GM23338 (cell line): ENCODE measurements at regions not wholly inside any gene's neighbourhood (a gene's known extent, or its start where the extent isn't known, plus 50 kb on each side); places are given as distances from the start of the nearest gene placed in this dataset.

Source experiments
- ATAC-seq: fragments of 200-7000 bp; cut with Tn5 transposase; 3 replicates; pipeline ENCODE4 v1.9.1; 2020
- DNase-seq: peaks from one replicate; pipeline ENCODE4 v3.0.0-alpha.2; 2015; ENCODE audit warnings: low spot score
- H2AFZ ChIP-seq: fragments of 200-600 bp; sonication (generic); 2 replicates; pipeline ENCODE4 v1.8.0; 2016; ENCODE audit warnings: antibody characterized with exemption, mild to moderate bottlenecking, moderate library complexity
- H3F3A ChIP-seq: fragments of 200-600 bp; sonication (generic); replicated peaks from 2 replicates; pipeline ENCODE4 v1.8.0; 2017; ENCODE audit warnings: antibody characterized with exemption, mixed run types, low read depth
- H3K27ac ChIP-seq: fragments of 200-600 bp; sonication (generic); 2 replicates; pipeline ENCODE4 v1.6.1; 2016; ENCODE audit warnings: low read depth
- H3K27me3 ChIP-seq: fragments of 200-600 bp; sonication (generic); 2 replicates; pipeline ENCODE4 v1.8.0; 2016; ENCODE audit warnings: mild to moderate bottlenecking, mixed run types, moderate library complexity; ENCODE audit not compliant: insufficient read depth
- H3K36me3 ChIP-seq: fragments of 200-600 bp; sonication (generic); 2 replicates; pipeline ENCODE4 v1.8.0; 2016; ENCODE audit warnings: mild to moderate bottlenecking; ENCODE audit not compliant: insufficient read depth
- H3K4me1 ChIP-seq: fragments of 200-600 bp; sonication (generic); 2 replicates; pipeline ENCODE4 v1.8.0; 2016; ENCODE audit warnings: mild to moderate bottlenecking, moderate library complexity; ENCODE audit not compliant: insufficient read depth
- H3K4me2 ChIP-seq: fragments of 200-600 bp; sonication (generic); 2 replicates; pipeline ENCODE4 v1.7.1; 2017; ENCODE audit warnings: mixed run types
- H3K4me3 ChIP-seq: fragments of 200-600 bp; sonication (generic); 2 replicates; pipeline ENCODE4 v1.6.1; 2016; ENCODE audit warnings: mixed run types
- H3K79me2 ChIP-seq: fragments of 200-600 bp; sonication (generic); replicated peaks from 2 replicates; pipeline ENCODE4 v1.8.0; 2017; ENCODE audit warnings: mild to moderate bottlenecking; ENCODE audit not compliant: insufficient read depth
- H3K9me2 ChIP-seq: fragments of 200-600 bp; sonication (generic); 2 replicates; pipeline ENCODE4 v1.8.0; 2017; ENCODE audit not compliant: insufficient read depth
- H4K20me1 ChIP-seq: fragments of 200-600 bp; sonication (generic); replicated peaks from 2 replicates; pipeline ENCODE4 v1.8.0; 2017; ENCODE audit warnings: mild to moderate bottlenecking; ENCODE audit not compliant: insufficient read depth
- H3K27ac Mint-ChIP-seq: 2 replicates; pipeline ENCODE4 v1.8.0; 2020; ENCODE audit warnings: inconsistent platforms, mild to moderate bottlenecking, moderate library complexity, mixed read lengths
- H3K27me3 Mint-ChIP-seq: 3 replicates; pipeline ENCODE4 v1.8.0; 2022; ENCODE audit warnings: low read depth, mild to moderate bottlenecking, moderate library complexity, mixed read lengths, inconsistent platforms; ENCODE audit not compliant: insufficient read depth, poor library complexity
- H3K36me3 Mint-ChIP-seq: 3 replicates; pipeline ENCODE4 v1.8.0; 2021; ENCODE audit warnings: low read depth, mild to moderate bottlenecking, inconsistent platforms, moderate library complexity, mixed read lengths
- H3K4me1 Mint-ChIP-seq: 3 replicates; pipeline ENCODE4 v1.8.0; 2020; ENCODE audit warnings: mild to moderate bottlenecking, inconsistent platforms, mixed read lengths
- H3K4me3 Mint-ChIP-seq: 3 replicates; pipeline ENCODE4 v1.8.0; 2021; ENCODE audit warnings: moderate library complexity, mild to moderate bottlenecking, inconsistent platforms, mixed read lengths
- H3K9me3 Mint-ChIP-seq: 3 replicates; pipeline ENCODE4 v1.8.0; 2020; ENCODE audit warnings: moderate library complexity, mild to moderate bottlenecking, inconsistent platforms, mixed read lengths
- CREB1 ChIP-seq: fragments of 250-450 bp; sonication (Bioruptor Pico); IDR thresholded peaks from 2 replicates; pipeline ENCODE4 v1.5.0; 2020; ENCODE audit warnings: low read depth, mild to moderate bottlenecking, moderate library complexity
- CTCF ChIP-seq, 2 experiments: fragments of 200-600 bp in 1 of 2; sonication (generic) in 1 of 2; conservative IDR thresholded peaks; 2 replicates each; pipeline versions ENCODE4 v1.5.1 to v1.6.1; 2016 to 2017; ENCODE audit warnings: antibody characterized with exemption in 2 of 2, low read depth in 2 of 2, mild to moderate bottlenecking in 2 of 2, moderate library complexity in 1 of 2
- ETS1 ChIP-seq: IDR thresholded peaks from 2 replicates; pipeline ENCODE4 v1.6.1; 2016; ENCODE audit warnings: antibody characterized with exemption
- EZH2 ChIP-seq: fragments of 200-600 bp; sonication (generic); IDR thresholded peaks from one replicate; pipeline ENCODE4 v1.8.0; 2017; ENCODE audit warnings: antibody characterized with exemption, mild to moderate bottlenecking, low read depth; ENCODE audit not compliant: unreplicated experiment
- EZH2phosphoT487 ChIP-seq: fragments of 200-600 bp; sonication (generic); IDR thresholded peaks from one replicate; pipeline ENCODE4 v1.8.1; 2018; ENCODE audit warnings: antibody characterized with exemption; ENCODE audit not compliant: unreplicated experiment
- JUNB ChIP-seq: IDR thresholded peaks from one replicate; pipeline ENCODE4 v1.6.1; 2016; ENCODE audit warnings: antibody characterized with exemption; ENCODE audit not compliant: unreplicated experiment
- NANOG ChIP-seq: IDR thresholded peaks from 2 replicates; pipeline ENCODE4 v1.6.1; 2016; ENCODE audit warnings: antibody characterized with exemption, borderline replicate concordance
- POLR2AphosphoS5 ChIP-seq: IDR thresholded peaks from 2 replicates; pipeline ENCODE4 v1.6.1; 2016; ENCODE audit warnings: antibody characterized with exemption, low read depth
- REST ChIP-seq: IDR thresholded peaks from one replicate; pipeline ENCODE4 v1.6.1; 2018; ENCODE audit warnings: antibody characterized with exemption; ENCODE audit not compliant: unreplicated experiment
- STAT1 ChIP-seq: IDR thresholded peaks from one replicate; pipeline ENCODE4 v1.6.1; 2016; ENCODE audit warnings: antibody characterized with exemption; ENCODE audit not compliant: unreplicated experiment
- ZNF114 ChIP-seq: fragments of 250-450 bp; sonication (Bioruptor Pico); IDR thresholded peaks from 2 replicates; pipeline ENCODE4 v1.5.0; 2020; ENCODE audit warnings: mild to moderate bottlenecking, moderate library complexity
- ZNF331 ChIP-seq: fragments of 250-450 bp; sonication (Bioruptor Pico); IDR thresholded peaks from 2 replicates; pipeline ENCODE4 v1.5.0; 2020; ENCODE audit warnings: low read depth, mild to moderate bottlenecking, moderate library complexity
- ZNF462 ChIP-seq: fragments of 250-450 bp; sonication (Bioruptor Pico); IDR thresholded peaks from 2 replicates; pipeline ENCODE4 v1.5.0; 2020; ENCODE audit warnings: mild to moderate bottlenecking, moderate library complexity

GRCh38 chr20:40942775-40943174 lies 85.8 kb upstream of the TOP1 start:
- no peak for ATAC-seq
- no peaks in the 10 kb centered on the region for H3K36me3 Mint-ChIP-seq
- H3F3A ChIP-seq: no peaks in the 10 kb centered on the region

More at GRCh38 chr20:40942775-40943174, 85.8 kb upstream of the TOP1 start:
- no peak for TF ChIP-seq STAT1
- no peak for TF ChIP-seq ETS1
- TF ChIP-seq JUNB: no peak
- TF ChIP-seq ZNF114 (CRISPR knock-in tag): no peak
- TF ChIP-seq EZH2phosphoT487: no peak
- TF ChIP-seq ZNF462 (CRISPR knock-in tag): no peak
- no peak for TF ChIP-seq CREB1 (CRISPR knock-in tag)
- no peak for TF ChIP-seq POLR2AphosphoS5
- no peak for TF ChIP-seq EZH2
- no peak for TF ChIP-seq NANOG
- no peak for TF ChIP-seq REST
- TF ChIP-seq CTCF (conservative IDR thresholded peaks at IDR 0.05; ENCODE audit: low read depth in 2 of 2): no peak
- no peak for TF ChIP-seq ZNF331 (CRISPR knock-in tag)
- Histone ChIP-seq H3K27me3 (no peaks in the 10 kb centered on the region), H3K9me2 (no peaks in the 10 kb centered on the region), H3K36me3 (no peaks in the 10 kb centered on the region), H3K4me2 (no peak overlapping the region), H3K4me1 (no peaks in the 10 kb centered on the region), H4K20me1 (no peaks in the 10 kb centered on the region), H3K4me3 (no peak overlapping the region), H3K79me2 (no peaks in the 10 kb centered on the region), H3K27ac (no peak overlapping the region), H2AFZ (no peak overlapping the region)
- Mint-ChIP-seq H3K27ac (no peak overlapping the region), H3K9me3 (no peaks in the 10 kb centered on the region), H3K4me1 (peaks cover 7% of the 10 kb centered on the region; the same call in 2 of the 3 replicates), H3K27me3 (peaks cover 8% of the 10 kb centered on the region), H3K4me3 (no peak overlapping the region)
- no peak for DNase-seq
